Cardiac muscle cell (in vitro differentiated cells and primary cell): ENCODE measurements at regions not wholly inside any gene's neighbourhood (a gene's known extent, or its start where the extent isn't known, plus 50 kb on each side); places are given as distances from the start of the nearest gene placed in this dataset.

ENCODE experiments used
- DNase-seq, 2 donors: peaks; one replicate each; pipeline versions ENCODE4 v3.0.0 to v3.0.0-alpha.2; 2010 to 2017; ENCODE audit warnings: low read depth in 1 of 2, low spot score in 1 of 2
- H3K27ac ChIP-seq: fragments of 200-600 bp; sonication (generic); 2 replicates; pipeline ENCODE4 v1.5.1; 2016
- H3K27me3 ChIP-seq: fragments of 200-600 bp; sonication (generic); 2 replicates; pipeline ENCODE4 v1.6.0; 2016; ENCODE audit warnings: control low read depth
- H3K36me3 ChIP-seq: fragments of 200-600 bp; sonication (generic); 2 replicates; pipeline ENCODE4 v1.5.1; 2016; ENCODE audit warnings: control low read depth
- H3K4me1 ChIP-seq: fragments of 200-600 bp; sonication (generic); 2 replicates; pipeline ENCODE4 v1.8.1; 2017; ENCODE audit warnings: low read depth, mild to moderate bottlenecking, mixed run types
- H3K4me3 ChIP-seq: fragments of 200-600 bp; sonication (generic); 2 replicates; pipeline ENCODE4 v1.5.1; 2016; ENCODE audit warnings: mild to moderate bottlenecking
- H3K9me3 ChIP-seq: fragments of 200-600 bp; sonication (generic); 2 replicates; pipeline ENCODE4 v1.5.1; 2017; ENCODE audit warnings: low read depth, mild to moderate bottlenecking, control low read depth
- TF ChIP-seq, protein P1 (sequence below): IDR thresholded peaks from 2 replicates; pipeline ENCODE4 v1.5.1; 2012; ENCODE audit warnings: low read depth, mild to moderate bottlenecking, low read length

DNA sequence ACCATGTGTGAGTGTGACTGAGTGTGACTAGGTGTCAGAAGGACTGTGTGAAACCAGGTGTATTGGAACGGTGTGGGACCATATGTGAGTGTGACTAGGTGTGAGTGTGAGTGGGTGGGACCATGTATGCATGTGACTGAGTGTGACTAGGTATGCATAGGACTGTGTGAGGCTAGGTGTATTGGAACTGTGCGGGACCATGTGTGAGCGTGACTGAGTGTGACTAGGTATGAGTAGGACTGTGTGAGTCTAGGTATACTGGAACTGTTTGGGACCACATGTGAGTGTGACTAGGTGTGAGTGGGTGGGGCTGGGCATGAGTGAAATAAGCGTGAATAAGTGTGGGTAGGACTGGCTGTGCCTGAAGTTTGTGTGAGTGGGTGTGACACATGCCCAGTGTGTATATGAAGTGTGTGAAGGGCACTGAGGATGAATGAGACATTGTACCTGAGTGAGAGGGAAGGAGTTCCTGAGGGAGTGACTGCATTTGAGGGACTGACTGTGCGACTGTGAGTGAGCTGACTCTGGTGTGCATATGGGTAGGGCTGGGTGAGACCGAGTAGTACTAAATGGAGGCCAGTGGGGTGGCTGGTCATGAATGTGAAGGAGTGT, 247.0 kb upstream of the CCDC54 start:
- no peaks in the 10 kb centered on the region for H3K36me3 ChIP-seq
- TF ChIP-seq, protein P1, sequence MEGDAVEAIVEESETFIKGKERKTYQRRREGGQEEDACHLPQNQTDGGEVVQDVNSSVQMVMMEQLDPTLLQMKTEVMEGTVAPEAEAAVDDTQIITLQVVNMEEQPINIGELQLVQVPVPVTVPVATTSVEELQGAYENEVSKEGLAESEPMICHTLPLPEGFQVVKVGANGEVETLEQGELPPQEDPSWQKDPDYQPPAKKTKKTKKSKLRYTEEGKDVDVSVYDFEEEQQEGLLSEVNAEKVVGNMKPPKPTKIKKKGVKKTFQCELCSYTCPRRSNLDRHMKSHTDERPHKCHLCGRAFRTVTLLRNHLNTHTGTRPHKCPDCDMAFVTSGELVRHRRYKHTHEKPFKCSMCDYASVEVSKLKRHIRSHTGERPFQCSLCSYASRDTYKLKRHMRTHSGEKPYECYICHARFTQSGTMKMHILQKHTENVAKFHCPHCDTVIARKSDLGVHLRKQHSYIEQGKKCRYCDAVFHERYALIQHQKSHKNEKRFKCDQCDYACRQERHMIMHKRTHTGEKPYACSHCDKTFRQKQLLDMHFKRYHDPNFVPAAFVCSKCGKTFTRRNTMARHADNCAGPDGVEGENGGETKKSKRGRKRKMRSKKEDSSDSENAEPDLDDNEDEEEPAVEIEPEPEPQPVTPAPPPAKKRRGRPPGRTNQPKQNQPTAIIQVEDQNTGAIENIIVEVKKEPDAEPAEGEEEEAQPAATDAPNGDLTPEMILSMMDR, result no peak
- H3K9me3 ChIP-seq, result no peaks in the 10 kb centered on the region
- H3K27me3 ChIP-seq, result no peaks in the 10 kb centered on the region
- no peak overlapping the region for H3K27ac ChIP-seq
- H3K4me3 ChIP-seq, result no peak overlapping the region
- H3K4me1 ChIP-seq, result peaks cover 4% of the 10 kb centered on the region
- no peak for DNase-seq

DNA sequence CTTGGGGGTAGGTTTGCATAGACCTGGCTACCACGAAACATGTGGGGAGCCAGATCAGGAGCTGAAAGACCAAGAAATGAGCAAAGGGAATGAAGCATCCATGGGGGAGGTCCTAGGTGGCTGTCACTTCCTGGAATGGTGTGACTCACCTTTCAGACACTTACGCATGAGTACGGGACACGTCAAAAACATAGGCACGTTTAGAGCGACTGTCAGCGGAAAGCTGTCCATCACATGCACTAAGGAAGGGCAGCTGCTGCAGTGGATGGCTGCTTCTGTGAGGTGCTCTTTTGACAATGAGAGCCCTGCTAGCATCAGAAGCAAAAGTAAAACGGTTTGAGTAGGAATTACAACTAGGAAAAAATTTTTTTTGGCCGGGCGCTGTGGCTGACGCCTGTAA, 244.6 kb upstream of the CCDC54 start:
- DNase-seq, result no peak
- no peak overlapping the region for H3K27ac ChIP-seq
- no peak overlapping the region for H3K4me3 ChIP-seq
- TF ChIP-seq, protein P1, result no peak
- H3K36me3 ChIP-seq, result no peaks in the 10 kb centered on the region
- H3K27me3 ChIP-seq, result no peaks in the 10 kb centered on the region
- peaks cover 5% of the 10 kb centered on the region for H3K4me1 ChIP-seq
- H3K9me3 ChIP-seq, result no peaks in the 10 kb centered on the region

DNA sequence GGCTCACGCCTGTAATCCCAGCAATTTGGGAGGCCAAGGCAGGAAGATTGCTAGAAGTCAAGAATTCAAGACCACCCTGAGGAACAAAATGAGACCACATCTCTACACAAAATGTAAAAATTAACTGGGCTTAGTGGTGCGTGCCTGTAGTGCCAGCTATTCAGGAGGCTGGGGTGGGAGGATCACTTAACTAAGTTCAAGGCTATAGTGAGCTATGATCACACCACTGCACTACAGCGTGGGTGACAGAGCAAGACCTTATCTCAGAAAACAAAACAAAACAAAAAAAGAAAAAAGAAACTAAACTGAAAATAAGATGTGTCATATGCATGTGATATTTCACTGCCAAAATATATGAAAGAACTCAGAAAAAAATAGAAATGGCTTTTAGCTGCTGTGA, 243.3 kb upstream of the CCDC54 start:
- H3K27me3 ChIP-seq, result no peaks in the 10 kb centered on the region
- no peak overlapping the region for H3K4me3 ChIP-seq
- TF ChIP-seq, protein P1, result no peak
- peaks cover 5% of the 10 kb centered on the region for H3K4me1 ChIP-seq
- peak in 1 of 2 donors; percentile 31 for DNase-seq
- H3K9me3 ChIP-seq, result no peaks in the 10 kb centered on the region
- no peak overlapping the region for H3K27ac ChIP-seq
- no peaks in the 10 kb centered on the region for H3K36me3 ChIP-seq

DNA sequence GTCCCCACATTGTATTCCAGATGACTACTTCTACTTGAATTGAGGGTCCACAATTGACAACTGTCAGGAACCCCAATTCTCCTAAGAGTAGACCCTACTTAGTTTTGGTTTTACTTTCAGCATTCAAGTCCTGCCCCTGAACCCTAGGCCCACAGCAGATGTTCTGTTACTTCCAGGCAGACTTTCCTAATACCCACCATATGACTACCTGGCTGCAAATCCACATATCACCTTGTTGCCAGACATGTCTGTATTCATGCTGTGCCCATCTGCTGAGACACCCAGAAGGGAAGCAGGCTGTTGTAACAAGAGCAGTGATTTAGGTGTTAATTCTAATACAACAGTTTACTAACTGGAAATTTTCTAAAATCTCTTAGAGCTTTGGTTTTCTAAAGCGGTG, 235.1 kb upstream of the CCDC54 start:
- H3K4me3 ChIP-seq, result no peak overlapping the region
- TF ChIP-seq, protein P1, result no peak
- H3K27ac ChIP-seq, result no peak overlapping the region
- no peaks in the 10 kb centered on the region for H3K4me1 ChIP-seq
- H3K36me3 ChIP-seq, result no peaks in the 10 kb centered on the region
- no peaks in the 10 kb centered on the region for H3K9me3 ChIP-seq
- H3K27me3 ChIP-seq, result no peaks in the 10 kb centered on the region
- DNase-seq, result no peak

DNA sequence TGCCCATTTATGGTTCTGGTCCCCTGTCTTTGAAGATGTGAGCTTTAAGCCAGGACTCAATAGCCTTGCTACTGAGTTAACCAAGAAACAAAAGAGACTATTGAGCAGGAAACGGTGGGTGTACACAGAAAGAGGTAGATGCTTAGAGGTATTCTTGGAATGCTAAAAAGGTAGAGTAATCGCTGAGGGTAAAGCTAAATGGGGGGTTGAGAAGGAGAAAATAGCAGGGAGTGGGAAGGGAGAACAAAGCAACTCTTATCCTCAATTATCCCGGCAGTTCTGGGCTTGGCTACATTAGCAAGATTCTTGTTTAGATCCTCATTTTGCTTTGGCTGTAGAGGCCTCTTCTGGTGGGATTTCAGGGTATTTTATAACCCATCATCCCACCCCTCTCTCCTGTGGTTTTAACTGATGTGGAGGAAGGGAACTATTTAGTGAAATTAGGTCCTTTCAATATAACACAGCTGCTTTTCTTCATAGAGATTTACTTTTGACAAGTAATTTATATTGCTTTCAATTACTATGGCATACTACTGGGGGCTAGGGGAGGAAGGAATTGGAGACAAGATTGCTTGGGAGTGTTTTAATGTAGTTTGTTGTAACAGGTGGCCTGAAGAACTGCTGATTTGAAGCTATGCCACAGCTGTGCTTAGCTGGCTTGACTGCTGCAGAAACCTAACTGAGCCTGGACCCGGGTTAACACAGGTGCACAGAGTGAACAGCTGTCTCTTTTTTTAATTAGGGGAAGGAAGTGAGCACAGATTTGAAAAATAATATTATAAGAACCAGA, 234.3 kb upstream of the CCDC54 start:
- Histone ChIP-seq H3K27me3 (no peaks in the 10 kb centered on the region), H3K36me3 (no peaks in the 10 kb centered on the region), H3K4me1 (no peaks in the 10 kb centered on the region), H3K27ac (no peak overlapping the region), H3K4me3 (no peak overlapping the region), H3K9me3 (no peaks in the 10 kb centered on the region)
- no peak for DNase-seq
- TF ChIP-seq, protein P1, result no peak
